Transverse colon (tissue), 4 donors: ENCODE measurements at regions not wholly inside any gene's neighbourhood (a gene's known extent, or its start where the extent isn't known, plus 50 kb on each side); places are given as distances from the start of the nearest gene placed in this dataset.

Experiments used
- DNase-seq: peaks from one replicate; pipeline ENCODE4 v3.0.0-alpha.2; 2019
- H3K27ac ChIP-seq, 4 donors: fragments of 200-600 bp; sonication (generic); 2 replicates each; pipeline ENCODE4 v1.5.1; 2016 to 2018; ENCODE audit warnings: inconsistent platforms in 4 of 4
- H3K27me3 ChIP-seq: fragments of 200-600 bp; sonication (generic); 2 replicates; pipeline ENCODE4 v1.5.1; 2017; ENCODE audit warnings: inconsistent platforms
- H3K36me3 ChIP-seq, 4 donors: fragments of 200-600 bp; sonication (generic); 2 replicates each; pipeline ENCODE4 v1.5.1; 2017 to 2019; ENCODE audit warnings: inconsistent platforms in 4 of 4
- H3K4me1 ChIP-seq, 4 donors: fragments of 200-600 bp; sonication (generic); 2 replicates each; pipeline ENCODE4 v1.5.1; 2017 to 2020; ENCODE audit warnings: inconsistent platforms in 4 of 4
- H3K4me3 ChIP-seq, 4 donors: fragments of 200-600 bp; sonication (generic); 1 replicate in 1 of 4; 2 replicates in 3 of 4; pipeline versions ENCODE4 v1.5.1 to v1.6.1; 2017 to 2019; ENCODE audit warnings: inconsistent platforms in 4 of 4
- H3K9me3 ChIP-seq, 2 donors: fragments of 200-600 bp; sonication (generic); 2 replicates each; pipeline ENCODE4 v1.5.1; 2017 to 2019; ENCODE audit warnings: inconsistent platforms in 2 of 2
- EP300 ChIP-seq: sonication (generic); formaldehyde crosslinking; IDR thresholded peaks from one replicate; pipeline ENCODE4 v1.6.1; 2017; ENCODE audit warnings: antibody characterized with exemption, low read depth
- POLR2A ChIP-seq: fragments of 450-650 bp; IDR thresholded peaks from one replicate; pipeline ENCODE4 v1.6.1; 2016; ENCODE audit warnings: antibody characterized with exemption, mild to moderate bottlenecking, moderate library complexity
- POLR2AphosphoS5 ChIP-seq, 3 donors: sonication (generic); formaldehyde crosslinking; IDR thresholded peaks; one replicate each; pipeline ENCODE4 v1.6.1; 2016; ENCODE audit warnings: antibody characterized with exemption in 3 of 3
- WGBS, 2 donors: methylation state at CpG; one replicate each; pipeline ENCODE4 v1.1.5; 2018; ENCODE audit warnings: low coverage in 1 of 2; 5-methylcytosine and 5-hydroxymethylcytosine counted together
- in situ Hi-C, 4 donors: fragments of 200-750 bp; cut with MboI; loops; one replicate each; pipeline versions ENCODE4 v1.15.0 to v1.15.1; 2017; ENCODE audit warnings: low sequenced_read_pairs in 3 of 4, low pct_ligation_motif_present in 1 of 4, low pct_unique_long_range_greater_than_20kb in 1 of 4
- intact Hi-C: fragments of 100-400 bp; cut with DNase I; formaldehyde crosslinking; loops from one replicate; pipeline ENCODE4 v1.15.1; 2023; ENCODE audit warnings: low total_unique reads
- TF ChIP-seq, protein P1 (sequence below), 5 experiments: fragments of 200-600 bp in 3 of 5; fragments of 450-650 bp in 2 of 5; sonication (generic) in 3 of 5; IDR thresholded peaks; 1 replicate in 2 of 5; 2 replicates in 3 of 5; pipeline ENCODE4 v1.5.1; 2016 to 2017; ENCODE audit warnings: antibody characterized with exemption in 5 of 5, inconsistent platforms in 3 of 5, mild to moderate bottlenecking in 2 of 5, moderate library complexity in 1 of 5

DNA sequence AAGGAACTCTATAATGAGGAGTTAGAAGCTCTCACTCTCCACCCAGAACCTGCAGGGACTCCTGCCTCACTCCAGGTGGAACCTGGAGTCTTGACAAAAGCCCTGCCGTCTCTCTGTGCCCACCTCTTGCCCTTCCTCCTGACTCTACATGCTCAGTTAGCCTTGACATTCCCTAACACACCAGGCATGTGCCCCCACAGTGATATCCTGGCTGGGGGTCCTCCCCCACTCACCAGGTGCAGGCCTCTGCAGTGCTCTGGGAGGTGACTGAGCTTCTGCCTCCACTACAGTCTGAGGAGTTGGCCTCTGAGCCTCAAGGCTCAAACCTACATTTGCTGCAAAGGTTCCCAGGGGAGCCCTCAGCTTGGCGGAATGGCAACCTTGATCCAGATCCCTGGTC lies 300.7 kb downstream of the ADGRD1 start:
- in situ Hi-C loops (no loop called here), intact Hi-C loops (no loop called here)
- no peaks in the 10 kb centered on the region for H3K9me3 ChIP-seq
- H3K27ac ChIP-seq = no peak overlapping the region
- no peaks in the 10 kb centered on the region for H3K36me3 ChIP-seq
- DNase-seq = no peak
- no peaks in the 10 kb centered on the region for H3K4me1 ChIP-seq
- no peaks in the 10 kb centered on the region for H3K27me3 ChIP-seq
- TF ChIP-seq POLR2AphosphoS5 (IDR thresholded peaks at IDR 0.05) (no peak), EP300 (no peak), POLR2A (no peak)
- TF ChIP-seq, protein P1, sequence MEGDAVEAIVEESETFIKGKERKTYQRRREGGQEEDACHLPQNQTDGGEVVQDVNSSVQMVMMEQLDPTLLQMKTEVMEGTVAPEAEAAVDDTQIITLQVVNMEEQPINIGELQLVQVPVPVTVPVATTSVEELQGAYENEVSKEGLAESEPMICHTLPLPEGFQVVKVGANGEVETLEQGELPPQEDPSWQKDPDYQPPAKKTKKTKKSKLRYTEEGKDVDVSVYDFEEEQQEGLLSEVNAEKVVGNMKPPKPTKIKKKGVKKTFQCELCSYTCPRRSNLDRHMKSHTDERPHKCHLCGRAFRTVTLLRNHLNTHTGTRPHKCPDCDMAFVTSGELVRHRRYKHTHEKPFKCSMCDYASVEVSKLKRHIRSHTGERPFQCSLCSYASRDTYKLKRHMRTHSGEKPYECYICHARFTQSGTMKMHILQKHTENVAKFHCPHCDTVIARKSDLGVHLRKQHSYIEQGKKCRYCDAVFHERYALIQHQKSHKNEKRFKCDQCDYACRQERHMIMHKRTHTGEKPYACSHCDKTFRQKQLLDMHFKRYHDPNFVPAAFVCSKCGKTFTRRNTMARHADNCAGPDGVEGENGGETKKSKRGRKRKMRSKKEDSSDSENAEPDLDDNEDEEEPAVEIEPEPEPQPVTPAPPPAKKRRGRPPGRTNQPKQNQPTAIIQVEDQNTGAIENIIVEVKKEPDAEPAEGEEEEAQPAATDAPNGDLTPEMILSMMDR (IDR thresholded peaks at IDR 0.05) = no peak
- WGBS, 2 donors = 66 to 100% methylated on average over 1 to 2 of the region's 2 CpGs
- H3K4me3 ChIP-seq = no peak overlapping the region

DNA sequence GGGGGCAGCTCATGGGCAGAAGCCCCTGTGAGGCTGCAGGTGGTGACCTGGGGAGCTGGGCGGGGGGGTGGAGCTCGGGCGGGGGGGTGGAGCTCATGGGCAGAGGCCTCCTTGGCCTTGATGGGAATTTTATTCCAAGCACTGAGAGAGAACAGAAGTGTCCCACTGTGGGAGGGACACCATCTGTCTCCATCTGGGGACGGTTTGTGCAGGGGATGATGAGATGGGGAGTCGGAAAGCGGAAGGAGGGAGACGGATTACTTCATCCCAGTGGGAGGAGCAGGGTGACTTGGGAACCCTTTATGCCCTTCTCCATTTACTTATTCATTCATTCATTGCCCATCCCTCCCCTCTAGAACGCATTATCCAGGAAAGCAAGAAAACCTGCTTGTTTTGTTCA lies 304.7 kb downstream of the ADGRD1 start:
- intact Hi-C loops = no loop called here
- DNase-seq = no peak
- no peak overlapping the region for H3K4me3 ChIP-seq
- WGBS, 2 donors = 75 to 77% methylated on average over 3 to 7 of the region's 8 CpGs
- H3K27me3 ChIP-seq = no peaks in the 10 kb centered on the region
- no peaks in the 10 kb centered on the region for H3K9me3 ChIP-seq
- no peaks in the 10 kb centered on the region for H3K4me1 ChIP-seq
- H3K36me3 ChIP-seq = no peaks in the 10 kb centered on the region
- H3K27ac ChIP-seq = no peak overlapping the region
- no peak for TF ChIP-seq POLR2A
- TF ChIP-seq POLR2AphosphoS5 (IDR thresholded peaks at IDR 0.05) = no peak
- no peak for TF ChIP-seq EP300
- TF ChIP-seq, protein P1 (IDR thresholded peaks at IDR 0.05) = no peak
- in situ Hi-C loops = no loop called here

DNA sequence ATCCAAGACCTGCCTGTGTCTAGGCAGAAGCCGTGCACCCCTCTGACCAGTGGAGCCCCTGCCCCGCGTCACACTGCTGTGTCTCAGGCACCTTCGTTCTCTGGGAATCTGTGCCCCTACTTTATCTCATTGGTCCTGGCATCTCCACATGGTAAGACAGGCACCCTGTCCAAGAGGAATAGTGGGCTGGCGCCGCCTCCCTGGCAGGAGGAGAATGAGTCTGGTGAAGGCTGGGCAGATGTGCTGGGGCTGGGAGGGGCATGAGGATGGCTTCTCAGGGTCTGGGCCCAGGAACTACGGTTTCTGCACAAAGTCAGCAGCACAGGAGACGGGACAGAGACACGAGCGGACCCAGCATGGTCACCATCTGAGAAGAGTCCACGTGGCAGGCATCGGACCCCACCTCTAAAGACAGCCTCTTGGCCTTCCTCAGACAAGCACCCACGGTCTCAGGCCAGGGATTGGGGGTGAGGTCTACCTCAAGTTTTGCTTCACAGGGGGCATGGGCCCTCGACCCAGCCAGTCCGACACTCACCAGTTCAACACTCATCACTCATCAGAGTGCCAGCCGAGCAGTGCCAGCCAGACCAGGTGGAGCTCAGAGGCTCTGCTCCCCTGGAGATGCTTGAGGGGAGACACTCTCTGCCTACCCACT lies 306.7 kb downstream of the ADGRD1 start:
- no peaks in the 10 kb centered on the region for H3K9me3 ChIP-seq
- 64% methylated on average over 16 of the region's 16 CpGs; no CpG with 5 or more reads in 1 of the 2 donors for WGBS, 2 donors
- intact Hi-C loops (no loop called here), in situ Hi-C loops (no loop called here)
- TF ChIP-seq, protein P1 (IDR thresholded peaks at IDR 0.05) = no peak
- no peak for TF ChIP-seq POLR2AphosphoS5 (IDR thresholded peaks at IDR 0.05)
- no peak for TF ChIP-seq EP300
- TF ChIP-seq POLR2A = no peak
- H3K36me3 ChIP-seq = no peaks in the 10 kb centered on the region
- H3K4me1 ChIP-seq = no peaks in the 10 kb centered on the region
- no peaks in the 10 kb centered on the region for H3K27me3 ChIP-seq
- DNase-seq = no peak
- no peak overlapping the region for H3K27ac ChIP-seq
- H3K4me3 ChIP-seq = no peak overlapping the region

DNA sequence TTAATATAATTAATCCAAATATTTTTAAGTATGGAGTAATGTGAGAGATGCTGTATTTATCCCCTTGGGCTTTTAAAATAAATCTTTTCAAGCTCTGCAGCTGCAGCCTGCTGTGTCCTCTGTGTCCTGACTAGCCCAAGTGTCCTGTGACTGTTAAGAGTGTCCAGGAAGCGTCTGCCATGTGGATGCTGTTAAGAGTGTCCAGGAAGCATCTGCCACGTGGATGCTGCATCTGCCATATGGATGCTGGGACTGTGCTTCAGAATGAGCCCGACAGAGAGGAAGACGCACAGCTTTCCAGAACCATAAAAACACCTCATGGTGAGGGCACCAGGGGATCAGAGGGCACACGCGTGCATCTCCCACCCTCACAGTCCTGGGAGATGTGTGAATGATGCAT lies 307.2 kb downstream of the ADGRD1 start:
- H3K4me3 ChIP-seq = no peak overlapping the region
- TF ChIP-seq POLR2AphosphoS5 (IDR thresholded peaks at IDR 0.05) (no peak), POLR2A (no peak), EP300 (no peak)
- TF ChIP-seq, protein P1 (IDR thresholded peaks at IDR 0.05) = no peak
- H3K9me3 ChIP-seq = no peaks in the 10 kb centered on the region
- in situ Hi-C loops (no loop called here), intact Hi-C loops (no loop called here)
- no peak overlapping the region for H3K27ac ChIP-seq
- H3K36me3 ChIP-seq = no peaks in the 10 kb centered on the region
- WGBS, 2 donors = 55% methylated on average over 6 of the region's 6 CpGs; no CpG with 5 or more reads in 1 of the 2 donors
- H3K4me1 ChIP-seq = no peaks in the 10 kb centered on the region
- DNase-seq = no peak
- no peaks in the 10 kb centered on the region for H3K27me3 ChIP-seq
